Stimulated activated CD4-positive, alpha-beta T cell treated with anti-CD3 and anti-CD28 coated beads, Interleukin-4, amount 100 ng/mL, for 4 hours (primary cell): ENCODE measurements at regions not wholly inside any gene's neighbourhood (a gene's known extent, or its start where the extent isn't known, plus 50 kb on each side); places are given as distances from the start of the nearest gene placed in this dataset.
"Not testable (repeated sequence)": the region's sequence is repeated elsewhere in the genome, so short reads cannot be mapped to it uniquely, and the experiment has no call there.

Experiments
- DNase-seq, 2 experiments: peaks; one replicate each; pipeline ENCODE4 v3.0.0-alpha.2; 2020

DNA sequence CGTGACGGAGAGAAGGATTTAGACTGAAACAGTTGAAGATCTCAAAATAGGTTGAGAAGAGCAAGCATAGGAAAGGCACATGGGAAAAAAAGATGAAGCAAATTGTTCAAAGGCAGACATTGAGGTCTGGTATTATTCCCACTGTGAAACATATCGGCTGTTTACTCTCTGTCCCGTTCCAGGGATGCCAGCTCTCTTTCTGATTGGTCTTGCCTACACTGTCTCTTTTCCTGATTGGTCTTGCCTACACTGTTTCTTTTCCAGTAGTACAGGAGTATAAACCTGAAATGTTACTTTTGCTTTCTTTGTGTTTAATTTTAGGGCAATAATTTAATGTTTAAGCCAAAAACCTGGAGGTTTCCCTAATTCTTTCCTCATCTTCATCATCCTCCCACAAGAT lies 226.5 kb upstream of the MCHR2 start:
- no peak for DNase-seq

DNA sequence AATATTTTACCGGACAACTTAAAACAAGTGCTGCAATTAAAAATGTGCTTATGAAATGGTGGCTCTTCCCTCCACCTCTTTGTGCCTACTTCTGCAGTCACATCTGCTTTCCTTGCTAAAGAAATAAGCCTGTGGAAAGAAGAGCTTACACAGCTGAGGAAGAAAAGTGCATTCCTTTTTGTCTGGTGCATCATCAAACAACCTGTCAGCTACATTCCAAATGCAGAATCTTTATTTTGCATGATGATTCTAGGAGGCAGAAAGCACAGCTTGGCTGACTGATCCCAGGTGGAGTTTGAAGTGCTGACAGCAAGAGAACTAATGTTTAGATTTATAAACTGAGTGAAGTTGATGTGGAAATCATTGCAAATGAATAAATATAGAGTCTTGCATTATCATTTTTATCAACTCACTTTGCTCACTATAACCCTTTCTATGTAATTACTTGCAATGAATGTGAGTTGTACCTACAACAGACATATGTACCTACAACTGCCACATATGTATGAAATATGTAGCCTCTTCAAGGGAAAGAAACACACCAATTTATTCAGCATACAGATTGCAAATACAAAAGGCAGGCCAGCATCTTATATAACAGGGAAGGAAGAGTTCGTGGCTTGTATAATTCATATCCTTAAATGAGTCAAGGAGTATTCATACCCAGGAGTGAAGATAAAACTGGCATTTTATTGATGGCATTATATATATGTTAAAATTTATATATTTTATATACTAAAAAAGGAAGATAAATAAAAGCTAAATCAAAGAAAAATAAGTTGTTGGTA lies 223.4 kb upstream of the MCHR2 start:
- no peak for DNase-seq

GRCh38 chr6:100216760-100217159 lies 222.7 kb upstream of the MCHR2 start:
- DNase-seq: no peak

GRCh38 chr6:100212131-100212530 lies 218.1 kb upstream of the MCHR2 start:
- no peak for DNase-seq

- DNase-seq: no peak
These were observed 216.4 kb upstream of the MCHR2 start for GRCh38 chr6:100210137-100211117.

DNA sequence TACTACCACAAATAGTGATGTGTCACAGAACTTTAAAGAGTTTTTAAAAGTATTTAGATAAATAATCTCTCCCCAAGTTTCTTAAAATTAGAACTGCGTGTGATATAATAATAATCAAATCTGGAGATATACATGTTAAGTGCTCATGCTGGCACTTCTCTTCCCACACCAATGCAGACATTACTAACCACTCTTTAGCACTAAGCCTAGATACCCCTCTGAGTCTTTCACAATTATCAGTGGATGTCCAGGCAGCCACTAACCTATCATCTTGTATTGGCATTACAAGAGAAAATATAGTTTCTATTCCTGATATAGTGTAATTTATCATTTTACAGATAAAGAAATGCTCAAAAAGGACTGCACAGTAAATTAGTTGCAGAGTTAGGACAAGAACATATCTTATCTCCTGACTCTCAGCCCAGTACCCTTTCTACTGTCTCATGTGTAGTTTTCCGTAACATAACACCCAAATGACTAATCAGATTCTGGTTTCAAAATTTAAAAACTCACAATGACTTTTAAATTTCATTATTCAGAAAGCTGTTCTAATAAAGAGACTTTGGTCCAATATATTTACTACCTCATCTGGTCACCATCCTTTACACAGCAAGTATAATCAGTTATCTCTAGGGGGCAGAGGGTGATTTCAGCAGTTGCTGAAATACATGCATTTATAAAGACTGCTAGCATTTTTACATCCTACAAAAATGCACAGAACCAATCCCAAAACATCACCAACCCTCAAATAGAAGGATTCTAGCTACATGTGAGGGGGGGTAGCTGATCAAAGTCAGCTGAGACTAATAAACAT lies 215.5 kb upstream of the MCHR2 start:
- DNase-seq: no peak

GRCh38 chr6:100203400-100203799 lies 209.4 kb upstream of the MCHR2 start:
- no peak for DNase-seq

DNA sequence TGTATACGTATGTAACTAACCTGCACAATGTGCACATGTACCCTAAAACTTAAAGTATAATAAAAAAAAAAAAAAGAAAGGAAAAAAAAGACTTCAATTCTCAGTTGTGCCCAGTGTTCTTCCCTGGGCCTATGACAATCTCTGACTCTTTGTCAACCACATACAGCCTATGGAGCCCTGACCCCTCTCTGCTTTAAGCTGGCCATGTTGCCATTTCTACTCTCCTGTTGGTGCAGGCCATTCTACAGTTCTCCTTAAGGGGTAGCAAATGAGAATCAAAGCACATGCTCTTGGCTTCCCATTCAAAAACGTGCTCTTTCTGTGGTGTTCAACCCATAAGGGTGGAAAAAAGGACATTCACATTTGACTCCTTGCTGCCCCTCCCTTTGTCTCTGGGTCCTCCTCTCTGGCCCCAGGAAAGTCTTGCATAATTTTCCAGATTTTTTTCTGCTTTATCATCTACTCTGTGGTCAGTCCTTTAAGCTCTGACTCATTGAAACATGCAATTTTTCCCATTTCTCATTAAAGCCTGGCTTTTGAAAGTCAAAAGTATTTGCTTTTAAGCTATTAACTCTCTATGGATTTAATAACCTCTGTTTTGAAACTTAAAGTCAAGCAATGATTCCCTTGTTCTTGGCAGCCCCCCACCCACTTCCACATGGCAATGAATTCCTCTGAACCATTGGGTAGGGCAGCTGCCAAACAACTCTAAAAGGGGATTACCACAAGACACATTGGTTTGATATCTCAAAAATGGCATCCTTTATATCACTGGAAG lies 208.6 kb upstream of the MCHR2 start:
- DNase-seq: no peak

GRCh38 chr6:100196214-100196982 lies 202.4 kb upstream of the MCHR2 start:
- not testable (repeated sequence) for DNase-seq

DNA sequence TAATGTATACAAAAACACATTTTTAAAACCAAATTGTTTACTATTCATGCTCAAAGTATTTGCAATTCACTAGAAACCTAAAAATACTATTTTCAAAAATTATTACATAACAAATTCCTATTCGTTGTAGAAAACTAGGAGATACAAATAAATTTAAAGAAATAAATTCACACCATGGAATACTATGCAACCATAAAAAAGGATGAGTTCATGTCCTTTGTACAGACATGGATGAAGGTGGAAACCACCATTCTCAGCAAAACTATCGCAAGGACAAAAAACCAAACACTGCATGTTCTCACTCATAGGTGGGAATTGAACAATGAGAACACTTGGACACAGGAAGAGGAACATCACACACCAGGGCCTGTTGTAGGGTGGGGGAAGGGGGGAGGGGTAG lies 201.2 kb upstream of the MCHR2 start:
- DNase-seq: not testable (repeated sequence)

DNA sequence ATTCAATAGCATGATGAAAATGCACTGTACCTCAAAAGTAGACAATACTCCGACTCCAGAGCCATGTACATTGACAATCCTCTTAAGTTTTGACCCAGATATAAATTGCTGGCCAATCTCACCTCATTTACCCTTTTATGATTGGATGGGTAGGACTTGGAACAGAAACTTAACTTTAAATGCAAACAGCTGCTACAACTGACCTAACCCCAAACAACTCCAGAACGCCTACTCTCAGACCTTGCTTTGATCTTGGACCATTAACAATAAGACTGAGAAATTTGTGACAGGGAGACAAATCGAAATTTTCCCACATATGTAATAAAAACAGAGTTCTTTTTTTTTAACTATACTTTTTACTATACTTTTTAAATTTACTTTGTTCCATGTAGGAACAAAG lies 200.5 kb upstream of the MCHR2 start:
- no peak for DNase-seq

DNA sequence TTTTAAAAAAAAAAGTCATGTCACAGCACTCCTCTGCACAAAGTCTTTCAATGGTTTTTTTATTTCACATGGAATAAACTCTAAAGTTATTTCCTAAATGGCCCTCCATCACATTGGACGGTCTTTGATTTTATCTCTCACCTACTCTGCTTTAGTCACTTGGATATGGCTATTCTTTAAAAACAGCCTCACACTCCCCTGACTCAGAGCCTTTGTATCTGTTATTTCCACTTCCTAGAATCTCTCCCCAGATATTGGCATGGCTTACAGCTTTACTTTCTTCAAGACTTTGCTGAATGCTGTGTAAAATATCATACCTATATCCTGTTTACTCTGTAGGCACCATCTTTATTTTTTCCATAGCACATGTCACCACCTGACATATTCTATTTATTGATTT lies 194.7 kb upstream of the MCHR2 start:
- no peak for DNase-seq

DNA sequence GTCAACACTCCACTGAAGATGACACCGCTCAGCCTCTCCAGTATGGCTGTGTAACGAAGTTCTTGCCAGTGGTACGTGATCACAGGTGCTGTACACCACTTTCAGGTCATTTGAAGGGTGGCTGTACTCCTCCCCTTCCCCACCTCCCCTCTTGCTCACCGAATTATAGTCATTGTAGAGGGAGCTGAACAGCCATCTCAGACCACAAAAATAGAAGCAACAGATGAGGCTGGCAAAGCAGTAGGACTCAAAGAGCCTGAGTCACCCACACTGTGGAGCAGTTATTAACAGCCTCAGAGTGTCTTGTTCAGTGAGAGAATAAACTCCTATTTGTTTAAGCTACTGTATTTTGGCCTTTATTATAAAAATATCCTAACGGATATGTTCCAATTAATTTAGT lies 192.5 kb upstream of the MCHR2 start:
- DNase-seq: no peak

DNA sequence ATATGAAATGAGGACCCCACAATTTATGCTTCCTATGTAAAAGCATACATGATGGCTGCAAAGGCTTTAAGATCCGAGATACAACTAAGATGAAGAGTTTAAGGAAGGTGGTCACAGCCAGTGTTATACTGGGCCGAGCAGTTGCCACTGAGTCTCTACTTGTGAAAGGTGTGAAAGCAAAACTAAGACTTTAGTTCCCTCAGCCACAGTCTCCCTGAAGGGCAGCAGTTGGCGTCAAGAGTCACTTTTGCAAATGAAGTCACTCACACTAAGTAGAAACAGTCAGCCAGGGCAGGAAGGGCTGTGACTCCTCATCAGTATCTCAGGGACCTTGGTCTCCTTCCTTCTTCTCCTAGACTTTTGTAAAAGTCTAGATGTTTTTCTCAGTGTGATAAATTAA lies 191.6 kb upstream of the MCHR2 start:
- DNase-seq: no peak

- no peak for DNase-seq
These were observed 190.4 kb upstream of the MCHR2 start for GRCh38 chr6:100184473-100184872.

DNA sequence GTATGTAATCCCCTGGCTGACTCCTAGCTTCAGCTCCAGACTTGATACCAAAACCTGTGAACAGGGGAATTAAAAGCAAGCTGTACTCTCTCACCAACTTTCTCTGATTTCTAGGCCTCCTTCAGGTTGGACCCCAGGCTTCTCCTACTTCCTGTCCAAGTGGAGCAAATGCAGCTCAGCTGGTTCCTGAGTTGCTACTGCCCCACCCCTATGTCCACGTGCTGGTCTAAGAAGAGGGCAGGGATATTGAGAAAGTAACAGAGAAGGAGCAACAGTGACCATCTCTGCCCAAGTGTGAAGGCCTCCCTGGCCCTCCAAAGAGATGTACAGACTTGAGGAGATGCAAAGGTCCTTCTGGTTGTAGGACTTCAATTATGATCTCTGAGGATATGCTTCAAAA lies 188.3 kb upstream of the MCHR2 start:
- no peak for DNase-seq

DNA sequence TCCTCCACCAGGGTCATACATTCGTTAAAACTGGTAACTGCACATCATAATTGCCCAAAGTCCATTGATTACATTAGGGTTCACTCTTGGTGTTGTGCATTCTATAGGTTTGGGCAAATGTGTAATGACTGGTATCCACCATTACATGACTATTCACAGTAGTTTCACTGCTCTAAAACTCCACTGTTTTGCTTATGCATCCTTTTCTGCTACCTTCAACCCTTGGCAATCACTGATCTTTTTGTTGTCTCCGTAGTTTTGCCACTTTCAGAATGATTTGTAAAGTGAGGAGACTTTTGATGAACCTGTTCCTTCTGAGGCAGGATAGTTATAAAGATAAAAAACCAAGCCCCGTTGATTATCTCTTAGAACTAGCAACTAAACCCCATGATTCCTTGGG lies 187.3 kb upstream of the MCHR2 start:
- no peak for DNase-seq

DNA sequence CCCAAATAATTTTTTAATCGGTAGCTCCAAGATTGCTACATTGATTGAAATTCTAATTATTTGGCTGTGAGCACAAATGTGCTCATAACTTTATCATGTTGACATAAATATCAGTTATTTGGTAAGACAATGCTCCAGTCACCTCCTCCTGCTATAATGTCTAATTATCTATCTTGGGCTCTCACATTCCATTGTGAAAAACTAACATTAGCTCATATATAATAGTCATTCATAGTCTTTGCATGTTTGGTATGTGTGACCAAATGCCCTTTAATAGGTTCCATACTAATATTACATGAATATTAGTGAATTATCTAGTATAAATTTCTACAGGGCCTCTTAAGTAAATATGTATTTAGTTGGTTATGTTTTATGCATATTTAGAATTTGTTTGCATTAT lies 185.6 kb upstream of the MCHR2 start:
- DNase-seq: no peak

- no peak for DNase-seq
These were observed 183.9 kb upstream of the MCHR2 start for GRCh38 chr6:100177956-100178355.

GRCh38 chr6:100176951-100177710 lies 183.1 kb upstream of the MCHR2 start:
- DNase-seq: no peak
